ENCODE measurements at regions not wholly inside any gene's neighbourhood (a gene's known extent, or its start where the extent isn't known, plus 50 kb on each side); places are given as distances from the start of the nearest gene placed in this dataset.

- TF ChIP-seq TAF1 (IDR thresholded peaks at IDR 0.05; ENCODE audit: low read depth) (no peak), ZBTB7A (IDR thresholded peaks at IDR 0.05; ENCODE audit: low read depth) (no peak), EP300 (IDR thresholded peaks at IDR 0.05; ENCODE audit: borderline replicate concordance) (no peak), NFIC (IDR thresholded peaks at IDR 0.05) (no peak), MAX (IDR thresholded peaks at IDR 0.05) (no peak), REST (IDR thresholded peaks at IDR 0.05; ENCODE audit: low read depth) (no peak), USF1 (IDR thresholded peaks at IDR 0.05) (no peak), TEAD4 (IDR thresholded peaks at IDR 0.05) (no peak), TCF12 (IDR thresholded peaks at IDR 0.05; ENCODE audit: low read depth) (no peak), CEBPB (IDR thresholded peaks at IDR 0.05) (no peak), RAD21 (IDR thresholded peaks at IDR 0.05; ENCODE audit: low read depth) (no peak), CREB1 (IDR thresholded peaks at IDR 0.05; ENCODE audit: low read depth) (no peak), FOXM1 (IDR thresholded peaks at IDR 0.05; ENCODE audit: borderline replicate concordance, low read depth) (no peak)
These were observed 61.1 kb upstream of the C12orf71 start for GRCh38 chr12:27143256-27144069.
